Brain microvascular endothelial cell (primary cell): ENCODE measurements at regions not wholly inside any gene's neighbourhood (a gene's known extent, or its start where the extent isn't known, plus 50 kb on each side); places are given as distances from the start of the nearest gene placed in this dataset.

ENCODE experiments used
- DNase-seq: peaks from one replicate; pipeline ENCODE4 v3.0.0-alpha.2; 2020
- H3K27ac ChIP-seq: fragments of 250-450 bp; sonication (Bioruptor Pico); 2 replicates; pipeline ENCODE4 v1.5.1; 2020; ENCODE audit warnings: mild to moderate bottlenecking, moderate library complexity
- H3K27me3 ChIP-seq: fragments of 250-450 bp; sonication (Bioruptor Pico); replicated peaks from 2 replicates; pipeline ENCODE4 v1.5.1; 2020; ENCODE audit warnings: mild to moderate bottlenecking
- H3K36me3 ChIP-seq: fragments of 250-450 bp; sonication (Bioruptor Pico); replicated peaks from 2 replicates; pipeline ENCODE4 v1.5.1; 2020; ENCODE audit warnings: mild to moderate bottlenecking
- H3K4me3 ChIP-seq: 2 replicates; pipeline ENCODE4 v1.5.1; 2011; ENCODE audit warnings: low read depth, mild to moderate bottlenecking, control low read depth, low read length, moderate library complexity
- CTCF ChIP-seq: IDR thresholded peaks from 2 replicates; pipeline ENCODE4 v1.5.1; 2011; ENCODE audit warnings: low read depth, mild to moderate bottlenecking, moderate library complexity, low read length, control low read depth, inconsistent platforms; ENCODE audit errors: missing control alignments
- in situ Hi-C: cut with HindIII; loops from 2 replicates; pipeline ENCODE4 v1.10.0; 2017; ENCODE audit warnings: low sequenced_read_pairs, low pct_ligation_motif_present

GRCh38 chr1:244273845-244274619, 177.7 kb downstream of the ADSS2 start:
- H3K27ac ChIP-seq = peak overlapping the region; percentile 63
- no peaks in the 10 kb centered on the region for H3K27me3 ChIP-seq
- DNase-seq = peak; percentile 98
- no peaks in the 10 kb centered on the region for H3K36me3 ChIP-seq
- peak overlapping the region; percentile 33 for H3K4me3 ChIP-seq
- in situ Hi-C loops = no loop called here
- TF ChIP-seq CTCF = no peak

- TF ChIP-seq CTCF = no peak
- Histone ChIP-seq H3K4me3 (no peak overlapping the region), H3K27me3 (no peaks in the 10 kb centered on the region), H3K36me3 (no peaks in the 10 kb centered on the region), H3K27ac (no peak overlapping the region)
- in situ Hi-C loops = no loop called here
- DNase-seq = no peak
Observed at GRCh38 chr1:244276646-244277045, 175.1 kb downstream of the ADSS2 start.

GRCh38 chr1:244280201-244280600, 171.5 kb downstream of the ADSS2 start:
- no peak overlapping the region for H3K4me3 ChIP-seq
- in situ Hi-C loops = no loop called here
- H3K27me3 ChIP-seq = no peaks in the 10 kb centered on the region
- no peak for TF ChIP-seq CTCF
- no peak overlapping the region for H3K27ac ChIP-seq
- no peaks in the 10 kb centered on the region for H3K36me3 ChIP-seq
- no peak for DNase-seq

- Histone ChIP-seq H3K27me3 (no peaks in the 10 kb centered on the region), H3K27ac (no peak overlapping the region), H3K36me3 (no peaks in the 10 kb centered on the region), H3K4me3 (no peak overlapping the region)
- no peak for TF ChIP-seq CTCF
- DNase-seq = no peak
- in situ Hi-C loops = no loop called here
Observed at GRCh38 chr1:244280859-244281258, 170.8 kb downstream of the ADSS2 start.

- no peaks in the 10 kb centered on the region for H3K36me3 ChIP-seq
- no peak overlapping the region for H3K4me3 ChIP-seq
- DNase-seq = no peak
- no peak overlapping the region for H3K27ac ChIP-seq
- in situ Hi-C loops = no loop called here
- no peaks in the 10 kb centered on the region for H3K27me3 ChIP-seq
- no peak for TF ChIP-seq CTCF
Observed at GRCh38 chr1:244283772-244284171, 167.9 kb downstream of the ADSS2 start.

- DNase-seq = no peak
- no peaks in the 10 kb centered on the region for H3K27me3 ChIP-seq
- in situ Hi-C loops = no loop called here
- H3K4me3 ChIP-seq = no peak overlapping the region
- TF ChIP-seq CTCF = no peak
- H3K36me3 ChIP-seq = no peaks in the 10 kb centered on the region
- H3K27ac ChIP-seq = no peak overlapping the region
Observed at GRCh38 chr1:244284641-244285156, 167.0 kb downstream of the ADSS2 start.
